MCF 10A (cell line): ENCODE measurements at regions not wholly inside any gene's neighbourhood (a gene's known extent, or its start where the extent isn't known, plus 50 kb on each side); places are given as distances from the start of the nearest gene placed in this dataset.

Source experiments
- BruUV-seq: library from RNA; stranded (reverse); fragments of 400-500 nt; replicated peaks from 2 replicates; lab custom pipeline; 2021; lab: Mats Ljungman, UMichigan
- CTCF ChIA-PET: fragments of 300-600 bp; sonication (Branson Sonifier 250); formaldehyde crosslinking; extraction: SDS; loops from one replicate; lab custom pipeline; 2021; ENCODE audit warnings: antibody characterized with exemption, inconsistent platforms; lab: Yijun Ruan, JAX
- POLR2A ChIA-PET: fragments of 300-600, 350-650 bp; sonication (Branson Sonifier 250); formaldehyde crosslinking; extraction: SDS; loops from one replicate; lab custom pipeline; 2020; ENCODE audit warnings: antibody characterized with exemption, inconsistent platforms; lab: Yijun Ruan, JAX
- DNase-seq: peaks from one replicate; pipeline ENCODE4 v3.0.0-alpha.2; 2018; ENCODE audit not compliant: unreplicated experiment
- H3K27ac Mint-ChIP-seq: one replicate; pipeline ENCODE4 v1.8.0; 2022; ENCODE audit warnings: mild to moderate bottlenecking, low read depth, mixed read lengths; ENCODE audit not compliant: unreplicated experiment
- H3K27me3 Mint-ChIP-seq: one replicate; pipeline ENCODE4 v1.8.0; 2022; ENCODE audit warnings: mixed read lengths; ENCODE audit not compliant: insufficient read depth, unreplicated experiment
- H3K36me3 Mint-ChIP-seq: one replicate; pipeline ENCODE4 v1.8.0; 2022; ENCODE audit warnings: mild to moderate bottlenecking, moderate library complexity, mixed read lengths; ENCODE audit not compliant: insufficient read depth, unreplicated experiment
- H3K4me1 Mint-ChIP-seq: one replicate; pipeline ENCODE4 v1.8.0; 2022; ENCODE audit warnings: mixed read lengths; ENCODE audit not compliant: insufficient read depth, unreplicated experiment
- H3K4me3 Mint-ChIP-seq: one replicate; pipeline ENCODE4 v1.8.0; 2022; ENCODE audit warnings: mild to moderate bottlenecking, moderate library complexity, mixed read lengths; ENCODE audit not compliant: unreplicated experiment
- H3K9me3 Mint-ChIP-seq: one replicate; pipeline ENCODE4 v1.8.0; 2022; ENCODE audit warnings: mixed read lengths; ENCODE audit not compliant: unreplicated experiment
- CTCF ChIP-seq: fragments of 200-600 bp; IDR thresholded peaks from one replicate; pipeline ENCODE4 v1.8.0; 2022; ENCODE audit warnings: antibody characterized with exemption, mild to moderate bottlenecking; ENCODE audit not compliant: unreplicated experiment
- intact Hi-C: fragments of 100-400 bp; cut with micrococcal nuclease; formaldehyde crosslinking; loops from 2 replicates; pipeline ENCODE4 v1.14.1; 2022

DNA sequence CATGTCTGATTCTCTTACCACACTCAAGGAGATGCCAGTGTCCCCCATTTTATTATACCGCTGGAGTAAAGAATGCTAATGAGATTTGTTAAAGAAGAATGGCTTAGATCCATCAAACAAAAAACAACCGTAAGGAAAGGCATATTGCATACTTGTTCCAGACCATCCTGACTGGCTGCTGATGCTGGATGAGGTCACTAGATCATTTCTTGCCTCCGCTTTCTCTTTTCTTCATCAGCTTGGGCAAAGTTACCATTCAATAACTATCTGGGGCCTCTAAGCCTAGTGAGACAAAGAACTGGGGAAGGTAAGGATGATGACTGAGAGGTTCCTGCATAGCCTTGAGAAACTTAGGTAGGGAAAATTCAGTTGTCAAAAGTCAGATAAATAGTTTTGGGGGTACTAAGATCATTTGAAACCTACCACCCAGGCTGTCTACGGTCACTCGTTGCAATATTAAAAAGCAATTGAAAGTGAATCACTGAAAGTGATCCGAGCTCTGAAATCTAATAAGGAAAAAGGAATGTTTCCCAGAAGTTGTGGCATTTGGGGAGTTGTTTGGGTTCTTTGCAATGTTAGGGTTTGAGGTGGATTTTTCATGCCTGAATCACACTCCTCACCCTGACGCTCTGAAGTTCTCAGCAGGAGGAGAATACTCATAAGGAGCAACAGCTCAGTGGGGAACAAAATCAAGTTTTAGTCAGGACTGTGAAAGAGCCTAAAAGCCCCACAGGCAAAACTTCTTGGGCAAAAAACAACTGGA is 176.8 kb downstream of the HHIPL2 start:
- Mint-ChIP-seq H3K36me3 (no peaks in the 10 kb centered on the region), H3K9me3 (no peaks in the 10 kb centered on the region), H3K4me3 (peak overlapping the region; percentile 28), H3K27me3 (no peaks in the 10 kb centered on the region), H3K4me1 (peaks cover 20% of the 10 kb centered on the region), H3K27ac (peak overlapping the region; percentile 94)
- intact Hi-C loops = loop anchor here (2.0 kb wide), 2 partner anchors 82 to 84 kb away; no protein-coding TSS in a partner anchor
- POLR2A ChIA-PET = interaction anchor here (0.6 to 1.8 kb wide), 11 partner anchors 8 to 630 kb away, joined by 3 to 4 read pairs (median 3); partner anchors contain the start of gene DUSP10
- DNase-seq = peak; percentile 81
- TF ChIP-seq CTCF = no peak
- TSS peak; percentile 51 for BruUV-seq
- CTCF ChIA-PET = interaction anchor here (0.6 to 2.5 kb wide), 7 partner anchors 8 to 629 kb away, joined by 3 to 10 read pairs (median 3); partner anchors contain the start of gene DUSP10

GRCh38 chr1:222370081-222370912 is 177.6 kb downstream of the HHIPL2 start:
- POLR2A ChIA-PET = interaction anchor here (0.6 to 1.8 kb wide), 5 partner anchors 9 to 629 kb away, joined by 3 to 4 read pairs (median 4); partner anchors contain the start of gene DUSP10
- no peak for TF ChIP-seq CTCF
- Mint-ChIP-seq H3K27ac (peak overlapping the region; percentile 94), H3K4me3 (no peak overlapping the region), H3K4me1 (peaks cover 20% of the 10 kb centered on the region), H3K9me3 (no peaks in the 10 kb centered on the region), H3K27me3 (no peaks in the 10 kb centered on the region), H3K36me3 (no peaks in the 10 kb centered on the region)
- peak; percentile 78 for DNase-seq
- CTCF ChIA-PET = interaction anchor here (0.6 to 2.5 kb wide), 5 partner anchors 9 to 629 kb away, joined by 3 to 10 read pairs (median 3); no protein-coding TSS in a partner anchor
- intact Hi-C loops = loop anchor here (2.0 kb wide), 2 partner anchors 81 to 85 kb away; no protein-coding TSS in a partner anchor
- BruUV-seq = no TSS peak

GRCh38 chr1:222369148-222369547 is 178.8 kb downstream of the HHIPL2 start:
- no peak for TF ChIP-seq CTCF
- Mint-ChIP-seq H3K4me3 (no peak overlapping the region), H3K9me3 (no peaks in the 10 kb centered on the region), H3K36me3 (no peaks in the 10 kb centered on the region), H3K4me1 (peaks cover 20% of the 10 kb centered on the region), H3K27ac (no peak overlapping the region), H3K27me3 (no peaks in the 10 kb centered on the region)
- DNase-seq = no peak
- POLR2A ChIA-PET = interaction anchor here (0.7 kb wide), 1 partner anchor 10 kb away, joined by 3 read pairs; no protein-coding TSS in a partner anchor
- intact Hi-C loops = no loop called here
- CTCF ChIA-PET = interaction anchor here (0.6 kb wide), 2 partner anchors 9 to 154 kb away, joined by 3 read pairs; no protein-coding TSS in a partner anchor
- BruUV-seq = no TSS peak
